Retinal pigment epithelial cell (primary cell): ENCODE measurements at regions not wholly inside any gene's neighbourhood (a gene's known extent, or its start where the extent isn't known, plus 50 kb on each side); places are given as distances from the start of the nearest gene placed in this dataset.

Experiments used
- DNase-seq: peaks from one replicate; pipeline ENCODE4 v3.0.0-alpha.2; 2010; ENCODE audit warnings: low read depth
- H3K4me3 ChIP-seq: 2 replicates; pipeline ENCODE4 v1.5.1; 2011; ENCODE audit warnings: mild to moderate bottlenecking, low read length, control low read depth, moderate library complexity
- TF ChIP-seq, protein P1 (sequence below): conservative IDR thresholded peaks from 2 replicates; pipeline ENCODE4 v1.5.1; 2011; ENCODE audit warnings: low read depth, low read length, control low read depth, inconsistent platforms

DNA sequence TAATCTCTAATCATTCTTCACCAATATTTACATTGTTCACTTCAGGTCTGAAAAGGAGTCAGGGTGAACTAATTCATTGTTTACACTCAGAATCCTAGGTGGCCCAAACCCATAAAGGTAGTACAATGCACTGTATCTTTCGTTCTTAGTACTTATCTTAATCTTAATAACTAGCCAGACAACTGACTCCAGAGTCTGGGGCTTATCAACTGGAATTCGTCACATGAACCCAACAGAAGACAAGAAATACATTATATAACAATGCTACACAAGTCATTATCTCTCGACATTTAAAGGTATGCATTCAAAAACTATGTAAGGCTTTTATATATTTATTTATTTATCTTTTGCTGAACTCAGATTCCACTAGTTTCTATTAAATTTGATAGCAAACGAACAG lies 125.9 kb upstream of the ESRRG start:
- DNase-seq = no peak
- TF ChIP-seq, protein P1, sequence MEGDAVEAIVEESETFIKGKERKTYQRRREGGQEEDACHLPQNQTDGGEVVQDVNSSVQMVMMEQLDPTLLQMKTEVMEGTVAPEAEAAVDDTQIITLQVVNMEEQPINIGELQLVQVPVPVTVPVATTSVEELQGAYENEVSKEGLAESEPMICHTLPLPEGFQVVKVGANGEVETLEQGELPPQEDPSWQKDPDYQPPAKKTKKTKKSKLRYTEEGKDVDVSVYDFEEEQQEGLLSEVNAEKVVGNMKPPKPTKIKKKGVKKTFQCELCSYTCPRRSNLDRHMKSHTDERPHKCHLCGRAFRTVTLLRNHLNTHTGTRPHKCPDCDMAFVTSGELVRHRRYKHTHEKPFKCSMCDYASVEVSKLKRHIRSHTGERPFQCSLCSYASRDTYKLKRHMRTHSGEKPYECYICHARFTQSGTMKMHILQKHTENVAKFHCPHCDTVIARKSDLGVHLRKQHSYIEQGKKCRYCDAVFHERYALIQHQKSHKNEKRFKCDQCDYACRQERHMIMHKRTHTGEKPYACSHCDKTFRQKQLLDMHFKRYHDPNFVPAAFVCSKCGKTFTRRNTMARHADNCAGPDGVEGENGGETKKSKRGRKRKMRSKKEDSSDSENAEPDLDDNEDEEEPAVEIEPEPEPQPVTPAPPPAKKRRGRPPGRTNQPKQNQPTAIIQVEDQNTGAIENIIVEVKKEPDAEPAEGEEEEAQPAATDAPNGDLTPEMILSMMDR = no peak
- no peak overlapping the region for H3K4me3 ChIP-seq

DNA sequence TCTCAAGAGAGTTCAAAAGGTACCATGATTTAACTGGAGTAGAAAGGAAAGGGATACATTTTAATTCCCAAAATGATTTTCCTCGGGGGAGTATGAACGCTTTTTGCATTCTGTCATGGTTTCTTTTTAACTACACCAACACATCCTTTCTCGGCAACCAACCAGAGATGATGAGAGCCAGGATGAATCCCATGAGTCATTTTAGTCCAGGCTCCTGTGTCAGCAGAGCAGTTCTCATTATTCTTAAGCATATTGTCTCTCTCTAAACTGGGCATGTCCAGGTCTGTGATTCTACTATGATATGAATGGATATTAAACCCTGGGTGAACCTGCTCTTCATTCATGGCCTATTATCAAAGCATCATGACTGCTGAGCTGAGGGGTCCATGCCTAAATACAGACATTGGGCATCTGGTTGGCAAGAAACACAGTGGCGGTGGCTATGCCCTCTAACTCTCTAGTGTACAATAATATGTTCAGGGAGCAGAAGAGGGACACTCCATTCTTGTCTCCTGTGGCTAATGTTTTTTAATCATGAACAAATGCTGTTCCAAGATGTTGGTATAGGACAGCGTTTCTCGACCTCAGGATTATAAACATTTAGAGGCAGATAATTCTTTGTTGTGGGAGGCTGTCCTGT lies 124.3 kb upstream of the ESRRG start:
- no peak overlapping the region for H3K4me3 ChIP-seq
- TF ChIP-seq, protein P1 = no peak
- DNase-seq = no peak

DNA sequence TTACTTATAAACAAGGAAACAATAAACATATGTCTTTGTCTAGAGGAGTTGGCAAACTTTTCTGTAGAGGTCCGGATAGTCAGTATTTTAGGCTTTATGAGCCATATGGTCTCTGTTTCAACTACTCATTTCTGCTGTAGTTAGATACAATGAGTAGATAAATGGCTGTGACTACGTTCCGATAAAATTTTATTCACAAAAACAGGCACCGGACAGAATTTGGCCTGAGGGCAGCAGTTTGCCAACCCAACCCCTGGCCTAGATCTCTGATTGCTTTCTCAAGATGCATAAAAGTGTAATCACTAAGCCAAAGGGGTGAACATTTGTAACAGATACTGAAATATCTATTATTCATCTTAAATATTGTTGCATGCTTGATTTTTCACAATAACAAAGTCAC lies 123.1 kb upstream of the ESRRG start:
- no peak overlapping the region for H3K4me3 ChIP-seq
- TF ChIP-seq, protein P1 = no peak
- no peak for DNase-seq

DNA sequence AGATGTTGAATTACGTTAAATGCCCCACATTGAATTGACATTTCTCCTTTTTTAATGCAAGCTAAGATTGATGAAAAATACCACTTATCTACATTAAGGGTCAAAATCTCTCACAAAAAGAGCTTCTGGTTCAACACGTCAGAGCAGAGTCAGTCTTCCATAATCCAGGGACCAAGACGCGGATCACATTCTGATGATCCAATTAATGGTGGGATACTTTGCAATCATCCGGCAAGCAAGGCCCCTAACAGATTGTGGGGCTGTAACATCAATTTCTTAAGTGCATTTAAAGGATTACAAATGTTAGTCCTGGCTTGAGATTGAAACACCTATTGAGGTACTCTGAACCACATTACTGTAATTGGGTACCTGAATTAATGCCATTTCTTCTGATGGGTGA lies 120.2 kb upstream of the ESRRG start:
- H3K4me3 ChIP-seq = no peak overlapping the region
- DNase-seq = no peak
- TF ChIP-seq, protein P1 = no peak

DNA sequence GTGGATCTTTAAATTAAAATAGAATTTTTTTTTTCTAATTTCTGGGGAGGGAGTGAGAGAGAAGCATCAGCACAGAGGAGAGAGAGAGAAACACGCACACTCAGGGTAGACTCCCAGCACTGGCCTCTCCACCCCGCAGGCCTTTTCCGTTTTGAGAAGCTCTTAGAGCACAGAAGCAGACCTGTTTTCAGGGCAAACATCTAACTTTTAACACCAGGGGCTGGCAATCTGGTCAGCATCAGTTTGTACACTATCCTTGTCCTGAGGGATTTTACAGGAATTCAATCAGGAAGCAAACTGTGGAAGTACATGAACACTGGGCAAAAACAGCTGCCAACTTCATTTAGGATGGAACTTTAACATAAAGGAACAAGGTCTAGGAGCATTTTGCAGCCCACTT lies 117.9 kb upstream of the ESRRG start:
- no peak for DNase-seq
- H3K4me3 ChIP-seq = no peak overlapping the region
- TF ChIP-seq, protein P1 = no peak

DNA sequence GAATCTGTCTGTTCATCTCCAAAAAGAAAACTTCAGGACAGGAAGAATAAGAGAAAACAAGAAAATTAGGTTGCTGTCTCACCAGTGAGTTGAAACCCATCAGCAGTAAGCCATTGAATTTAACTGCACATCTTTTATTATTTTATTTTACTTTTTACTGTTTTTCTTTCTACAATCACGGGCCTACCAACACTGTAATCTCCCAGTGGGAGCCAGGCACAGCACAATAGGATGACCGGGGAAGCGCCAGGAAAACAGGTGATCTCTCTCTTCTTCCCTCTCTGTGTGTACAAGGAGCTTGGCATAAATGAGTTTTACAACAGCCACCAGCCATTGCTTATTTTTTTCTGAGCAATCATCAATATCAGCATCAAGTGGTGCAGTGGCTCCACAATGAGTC lies 113.1 kb upstream of the ESRRG start:
- no peak overlapping the region for H3K4me3 ChIP-seq
- DNase-seq = no peak
- TF ChIP-seq, protein P1 = no peak

DNA sequence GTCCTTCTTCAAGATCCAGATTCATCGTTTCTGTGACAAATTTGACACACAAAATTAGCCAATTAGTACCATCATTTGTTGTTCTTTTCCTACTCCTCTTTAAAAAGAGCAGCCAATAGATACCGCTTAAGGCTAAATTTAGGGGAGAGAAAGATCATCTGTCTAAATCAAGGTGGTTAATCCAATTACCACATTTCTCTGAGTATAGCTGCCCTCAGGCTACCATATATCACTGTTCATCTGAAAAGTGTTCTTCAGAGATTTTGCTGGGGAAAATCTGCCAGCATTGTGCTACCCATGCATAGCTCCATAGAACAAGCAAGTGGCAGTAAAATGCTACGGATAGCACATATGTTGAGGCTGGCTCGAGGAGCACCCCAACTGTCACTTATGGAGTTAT lies 110.3 kb upstream of the ESRRG start:
- no peak overlapping the region for H3K4me3 ChIP-seq
- no peak for DNase-seq
- TF ChIP-seq, protein P1 = no peak
